Upper lobe of left lung (tissue), 4 donors: ENCODE measurements at regions not wholly inside any gene's neighbourhood (a gene's known extent, or its start where the extent isn't known, plus 50 kb on each side); places are given as distances from the start of the nearest gene placed in this dataset.

Experiments
- CTCF ChIP-seq, 6 experiments: fragments of 450-650 bp in 4 of 6; fragments of 200-600 bp in 2 of 6; sonication (generic) in 2 of 6; IDR thresholded peaks; one replicate each; pipeline ENCODE4 v1.5.1; 2016 to 2019; ENCODE audit warnings: antibody characterized with exemption in 6 of 6
- POLR2A ChIP-seq, 4 donors: fragments of 450-650 bp; IDR thresholded peaks; one replicate each; pipeline ENCODE4 v1.5.1; 2016 to 2017; ENCODE audit warnings: antibody characterized with exemption in 4 of 4, mild to moderate bottlenecking in 2 of 4
- POLR2AphosphoS5 ChIP-seq, 2 donors: sonication (generic); formaldehyde crosslinking; IDR thresholded peaks; one replicate each; pipeline ENCODE4 v1.5.1; 2017; ENCODE audit warnings: antibody characterized with exemption in 2 of 2

GRCh38 chr1:209207126-209207700, 376.3 kb upstream of the CAMK1G start:
- TF ChIP-seq CTCF (IDR thresholded peaks at IDR 0.05) (no peak), POLR2A (IDR thresholded peaks at IDR 0.05) (no peak), POLR2AphosphoS5 (IDR thresholded peaks at IDR 0.05) (no peak)
